NCI-H226 (cell line): ENCODE measurements at regions not wholly inside any gene's neighbourhood (a gene's known extent, or its start where the extent isn't known, plus 50 kb on each side); places are given as distances from the start of the nearest gene placed in this dataset.
"Not testable (repeated sequence)": the region's sequence is repeated elsewhere in the genome, so short reads cannot be mapped to it uniquely, and the experiment has no call there.

Experiments
- DNase-seq: peaks from one replicate; pipeline ENCODE4 v3.0.0-alpha.2; 2015

- not testable (repeated sequence) for DNase-seq
These were observed 79.1 kb upstream of the CLDN5 start for GRCh38 chr22:19603346-19603745.

GRCh38 chr22:19603767-19604166 lies 79.6 kb upstream of the CLDN5 start:
- no peak for DNase-seq

- no peak for DNase-seq
These were observed 80.6 kb upstream of the CLDN5 start for GRCh38 chr22:19604711-19605268.

- DNase-seq = no peak
These were observed 81.5 kb upstream of the CLDN5 start for GRCh38 chr22:19605508-19606331.

- DNase-seq = no peak
These were observed 82.4 kb upstream of the CLDN5 start for GRCh38 chr22:19606332-19607191.

GRCh38 chr22:19607192-19608002 lies 83.2 kb upstream of the CLDN5 start:
- no peak for DNase-seq

- DNase-seq = no peak
These were observed 83.9 kb upstream of the CLDN5 start for GRCh38 chr22:19608003-19608690.

GRCh38 chr22:19609753-19610152 lies 85.5 kb upstream of the CLDN5 start:
- DNase-seq = not testable (repeated sequence)

GRCh38 chr22:19610518-19611253 lies 86.5 kb upstream of the CLDN5 start:
- DNase-seq = no peak

GRCh38 chr22:19611590-19611989 lies 87.4 kb upstream of the CLDN5 start:
- DNase-seq = no peak

- DNase-seq = no peak
These were observed 88.8 kb upstream of the CLDN5 start for GRCh38 chr22:19612866-19613572.

- DNase-seq = no peak
These were observed 90.3 kb upstream of the CLDN5 start for GRCh38 chr22:19614536-19614863.

- DNase-seq = no peak
These were observed 90.8 kb upstream of the CLDN5 start for GRCh38 chr22:19615001-19615461.

GRCh38 chr22:19615867-19616581 lies 91.8 kb upstream of the CLDN5 start:
- DNase-seq = no peak

- DNase-seq = no peak
These were observed 94.9 kb upstream of the SEPTIN5 start for GRCh38 chr22:19619144-19620009.

- no peak for DNase-seq
These were observed 93.4 kb upstream of the SEPTIN5 start for GRCh38 chr22:19620742-19621371.

GRCh38 chr22:19621373-19622060 lies 92.8 kb upstream of the SEPTIN5 start:
- no peak for DNase-seq

- DNase-seq = no peak
These were observed 92.3 kb upstream of the SEPTIN5 start for GRCh38 chr22:19622061-19622441.
